HG03342 (cell line): ENCODE measurements at regions not wholly inside any gene's neighbourhood (a gene's known extent, or its start where the extent isn't known, plus 50 kb on each side); places are given as distances from the start of the nearest gene placed in this dataset.

Experiments used
- ATAC-seq: cut with Tn5 transposase; IDR thresholded peaks from one replicate; pipeline ENCODE4 v1.9.1; 2021; ENCODE audit warnings: mild to moderate bottlenecking, moderate library complexity; ENCODE audit not compliant: unreplicated experiment

DNA sequence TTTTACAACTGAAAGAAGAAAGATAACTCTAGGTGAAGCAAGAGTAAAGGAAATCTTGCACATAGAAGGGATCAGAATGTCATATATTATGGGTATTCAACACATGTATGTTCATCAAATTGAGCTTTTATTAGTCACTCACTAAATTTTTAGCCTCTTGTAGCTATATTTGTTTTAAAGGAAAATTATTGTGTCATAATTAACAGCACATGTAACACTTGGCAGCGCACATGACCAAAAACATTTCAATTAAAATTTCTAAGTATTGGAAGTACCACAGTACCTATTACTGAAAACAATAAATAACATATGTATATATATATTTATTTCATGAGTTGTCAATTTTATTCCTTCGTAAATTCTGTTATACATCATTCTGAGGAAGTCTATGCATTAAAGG lies 2800.4 kb downstream of the PCDH9 start:
- no peak for ATAC-seq

DNA sequence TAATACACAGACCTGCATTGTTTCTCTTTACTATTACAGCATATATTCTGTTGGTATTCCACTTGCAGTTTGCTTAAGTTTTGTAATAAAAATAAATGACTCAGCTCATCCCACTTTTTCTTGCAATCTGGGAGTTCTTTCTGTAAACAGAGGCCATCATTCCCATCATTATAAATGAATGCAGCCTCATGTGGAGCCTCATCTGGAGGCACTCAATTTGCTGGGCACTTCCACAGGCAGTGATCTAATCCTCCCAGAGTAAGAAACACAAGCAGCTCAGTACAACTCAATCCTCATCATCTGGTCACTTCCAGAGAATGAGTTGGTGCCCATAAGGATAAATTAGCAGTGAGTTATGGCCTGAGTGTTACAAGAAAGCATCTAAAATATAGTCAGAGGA lies 2801.9 kb downstream of the PCDH9 start:
- no peak for ATAC-seq

DNA sequence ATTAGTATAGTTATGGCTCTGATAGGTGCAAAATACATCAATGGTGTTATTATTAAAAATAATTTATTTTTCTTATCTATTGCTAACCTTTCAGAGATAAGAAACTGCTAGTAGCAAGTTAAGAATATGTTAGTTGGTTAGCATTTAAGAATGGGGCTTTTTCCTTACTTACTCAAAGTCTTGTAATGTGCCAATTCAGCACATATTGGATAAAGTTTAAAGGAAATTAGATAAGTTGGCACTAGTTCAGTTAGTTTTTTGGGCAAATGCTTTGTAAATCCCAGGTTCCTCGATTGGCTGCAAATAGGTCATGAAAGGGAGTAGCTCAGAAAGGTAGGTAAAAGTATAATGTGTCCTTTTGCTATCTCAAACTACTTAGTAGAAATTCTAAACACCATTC lies 2806.7 kb downstream of the PCDH9 start:
- ATAC-seq = no peak

DNA sequence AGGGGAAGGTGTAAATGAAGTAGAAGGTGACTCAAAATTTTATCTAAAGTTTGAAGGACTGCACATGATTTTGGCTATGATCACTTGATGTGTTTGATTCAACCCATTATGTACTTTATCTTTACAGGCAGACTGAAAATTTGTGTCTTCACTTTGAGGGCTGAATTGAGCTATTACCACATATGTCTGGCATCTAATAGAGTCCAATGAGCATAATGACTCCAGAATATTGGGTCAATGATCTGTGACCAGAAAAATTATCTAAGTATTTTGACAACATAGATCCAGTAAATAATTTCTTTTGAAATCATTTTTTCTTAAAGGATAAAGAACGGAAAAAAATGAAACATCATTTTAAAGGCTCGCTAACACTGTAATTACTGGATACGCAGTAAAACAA lies 2810.0 kb downstream of the PCDH9 start:
- ATAC-seq = no peak

DNA sequence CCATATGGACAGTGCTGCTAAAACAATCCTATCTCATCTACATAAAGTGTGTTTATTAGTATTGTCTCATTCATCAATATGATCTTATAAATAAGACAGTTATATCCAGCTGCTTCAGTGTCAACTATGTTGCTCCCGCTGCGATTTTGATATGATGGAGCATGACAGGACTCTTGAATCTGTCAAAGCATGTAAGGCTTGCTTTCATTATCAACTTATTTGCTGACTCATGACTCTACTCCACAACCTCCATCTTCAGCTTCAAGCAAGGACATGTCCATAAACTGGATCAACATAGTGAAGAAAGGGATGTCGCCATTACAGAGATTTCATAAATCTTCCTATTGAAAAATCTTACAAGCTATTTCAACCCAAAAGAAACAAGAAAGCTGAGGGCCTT lies 2812.6 kb downstream of the PCDH9 start:
- no peak for ATAC-seq

DNA sequence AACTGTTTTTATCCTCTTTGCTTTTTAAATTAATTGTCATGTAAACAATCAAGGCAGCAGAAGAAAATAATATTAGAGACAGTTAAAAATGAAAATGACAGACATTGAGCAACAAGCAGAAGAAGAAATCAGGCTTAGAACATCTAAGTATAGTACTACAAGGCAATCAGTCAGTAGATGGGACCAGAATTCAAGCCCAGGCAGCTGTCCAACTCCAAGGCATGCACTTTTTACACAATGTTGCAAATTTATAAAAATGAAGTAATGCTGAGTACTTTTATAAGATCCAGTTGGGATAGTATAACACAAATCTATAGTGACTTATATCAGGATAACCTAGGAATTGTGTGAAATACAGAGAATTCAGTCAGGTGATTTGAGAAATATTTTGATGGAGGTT lies 2815.8 kb downstream of the PCDH9 start:
- no peak for ATAC-seq

DNA sequence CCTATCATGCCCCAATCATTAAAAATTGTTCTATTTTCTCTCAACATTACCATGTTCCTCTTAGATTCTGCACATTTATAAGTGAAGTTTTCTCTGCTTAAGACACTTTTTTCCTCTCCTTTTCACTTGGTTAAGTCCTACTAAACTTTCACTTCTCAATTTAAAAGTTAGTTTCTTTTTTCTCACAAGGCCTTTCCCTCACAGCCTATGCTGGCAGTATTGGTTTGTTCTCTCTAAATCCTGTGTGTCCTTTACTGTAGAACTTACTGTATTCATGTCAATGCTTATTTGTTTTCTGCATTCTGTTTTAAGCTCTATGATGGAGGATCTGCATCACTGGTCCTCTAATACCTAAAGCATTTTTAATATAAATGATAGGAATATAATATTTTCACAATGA lies 2816.6 kb downstream of the PCDH9 start:
- ATAC-seq = no peak

DNA sequence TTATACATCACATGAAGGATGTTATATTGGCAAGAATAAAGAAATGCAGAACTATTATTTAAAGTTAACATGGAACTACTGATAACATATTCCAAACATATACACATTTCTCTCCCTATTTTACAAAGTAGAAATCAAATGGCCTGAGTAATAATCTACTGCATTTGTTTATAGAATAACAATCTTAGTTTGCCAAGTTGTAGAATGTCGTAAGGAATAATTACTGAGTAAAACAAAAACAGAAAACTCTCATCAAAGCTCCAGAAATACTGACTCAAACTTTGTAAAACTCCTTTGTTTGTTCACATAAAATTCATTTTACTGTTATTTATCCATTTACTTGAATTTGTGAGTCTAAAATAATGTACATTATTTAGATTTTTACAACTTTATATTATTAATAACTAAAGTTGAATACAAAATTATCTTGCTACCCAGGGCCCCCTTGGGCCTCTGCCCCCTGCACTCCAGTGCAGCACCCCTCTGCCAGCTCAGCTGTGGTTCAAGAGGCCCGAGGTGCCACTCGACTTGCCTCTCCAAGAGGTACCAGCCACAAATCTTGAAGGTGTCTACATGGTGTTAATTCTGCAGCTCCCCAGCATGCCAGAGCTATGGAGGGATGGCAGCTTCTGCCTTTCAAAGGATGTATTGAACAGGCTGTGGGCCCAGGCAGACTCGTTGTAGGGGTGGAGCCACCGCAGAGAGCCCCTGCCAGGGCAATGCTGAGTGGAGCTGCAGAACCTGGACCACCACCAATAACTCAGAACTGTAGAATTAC lies 2819.7 kb downstream of the PCDH9 start:
- no peak for ATAC-seq

DNA sequence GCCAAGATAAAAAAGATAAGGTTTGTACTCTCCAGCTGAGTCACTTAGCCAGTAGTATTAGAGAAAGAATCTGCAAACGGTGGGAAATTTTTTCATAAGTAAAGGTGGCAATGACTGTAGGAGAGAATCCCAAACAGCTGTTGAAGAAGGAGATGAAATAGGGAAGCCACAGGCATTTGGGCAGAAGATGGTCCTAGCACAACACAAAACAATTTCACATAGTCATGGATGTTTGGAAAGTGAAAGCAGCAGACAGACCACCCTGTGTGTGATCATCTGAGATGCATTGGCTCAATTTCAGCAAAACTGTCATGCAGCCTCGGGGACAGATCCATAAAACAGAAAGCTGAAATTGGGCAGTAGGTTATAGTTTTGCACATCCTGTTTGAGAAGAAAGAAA lies 2832.4 kb downstream of the PCDH9 start:
- no peak for ATAC-seq

DNA sequence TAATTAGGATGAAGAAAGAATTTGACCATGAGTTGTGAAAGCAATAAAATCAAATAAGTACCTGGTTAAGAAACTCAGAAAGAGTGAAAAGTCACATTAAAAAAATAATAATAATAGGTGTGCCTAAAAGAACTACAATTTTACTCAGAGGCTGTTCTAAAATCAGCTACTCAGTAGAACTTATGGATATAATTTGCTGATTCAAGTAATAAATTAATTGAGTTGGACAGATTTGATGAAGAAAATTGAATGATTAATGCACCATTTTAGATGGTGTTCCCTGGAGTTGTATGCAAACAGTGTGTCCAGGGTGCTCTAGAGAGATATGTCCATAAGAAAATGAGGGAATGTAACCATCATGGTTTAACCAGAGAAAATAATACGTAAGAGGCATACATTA lies 2852.5 kb downstream of the PCDH9 start:
- ATAC-seq = no peak

DNA sequence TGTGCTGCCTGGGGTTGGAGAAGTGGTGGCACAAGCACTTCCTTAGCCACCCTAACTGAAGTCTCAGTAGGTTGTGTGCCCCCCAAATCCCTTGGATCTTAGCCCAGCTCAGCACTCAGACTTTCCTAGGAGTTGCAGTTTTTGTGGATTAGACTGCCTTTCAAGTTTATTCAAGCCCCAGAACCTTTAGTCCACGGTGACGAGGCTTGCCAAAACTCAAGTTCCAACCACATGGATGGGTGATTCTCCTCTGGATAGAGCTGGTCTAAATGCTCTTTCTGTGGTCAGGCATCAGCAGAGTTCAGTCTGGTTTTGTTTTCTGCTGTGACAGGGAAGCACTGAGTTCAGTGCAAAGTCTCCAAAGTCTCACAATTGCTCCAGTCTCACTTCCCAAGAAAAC lies 2858.7 kb downstream of the PCDH9 start:
- ATAC-seq = no peak

DNA sequence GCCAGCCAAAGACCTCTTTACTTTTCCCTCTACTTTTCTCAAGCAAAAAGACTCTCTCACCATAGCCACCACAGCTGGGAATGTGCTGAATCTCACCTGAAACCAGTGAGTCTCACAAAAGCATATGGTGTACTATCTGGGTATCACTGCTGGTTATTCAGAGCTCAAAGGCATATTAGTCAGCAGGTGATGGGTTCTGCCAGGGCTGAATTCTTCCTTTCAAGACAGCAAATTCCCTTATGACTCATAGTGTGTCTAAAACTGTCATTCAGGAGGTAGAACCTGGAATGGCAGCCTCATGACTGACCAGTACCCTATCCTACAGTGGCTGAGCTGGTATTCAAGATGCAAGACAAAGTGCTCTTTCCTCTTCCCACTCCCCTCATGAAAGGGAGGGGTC lies 2859.1 kb downstream of the PCDH9 start:
- ATAC-seq = no peak

DNA sequence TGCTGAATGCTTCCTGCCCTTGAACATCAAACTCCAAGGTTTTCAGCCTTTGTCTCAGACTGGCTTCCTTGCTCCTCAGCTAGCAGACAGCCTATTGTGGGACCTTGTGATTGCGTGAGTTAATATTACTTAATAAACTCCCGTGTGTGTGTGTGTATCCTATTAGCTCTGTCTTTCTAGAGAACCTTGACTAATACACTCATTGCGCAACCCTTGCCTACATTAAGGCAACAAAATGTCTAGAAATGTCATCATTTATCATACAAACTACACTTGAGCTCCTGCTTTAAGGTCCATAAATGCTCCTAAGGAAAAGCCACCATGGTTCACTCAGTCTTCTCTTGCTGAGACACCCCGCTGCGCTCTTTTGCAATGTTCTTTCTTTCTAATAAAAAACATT lies 2861.0 kb downstream of the PCDH9 start:
- ATAC-seq = no peak

DNA sequence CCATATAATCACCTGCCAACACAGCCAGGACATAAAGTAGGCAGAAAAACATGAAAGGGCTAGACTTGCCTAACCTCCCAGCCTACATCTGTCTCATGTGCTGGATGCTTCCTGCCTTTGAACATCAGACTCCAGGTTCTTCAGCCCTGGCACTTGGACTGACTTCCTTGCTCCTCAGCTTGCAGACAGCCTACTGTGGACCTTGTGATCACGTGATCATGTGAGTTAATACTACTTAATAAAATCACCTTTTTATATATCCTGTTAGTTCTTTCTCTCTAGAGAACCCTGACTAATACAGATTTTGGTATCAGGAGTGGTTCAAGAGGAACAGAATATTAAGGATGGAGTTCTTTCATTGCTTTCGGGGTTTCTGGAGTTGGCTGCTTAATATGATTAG lies 2867.6 kb downstream of the PCDH9 start:
- ATAC-seq = no peak

DNA sequence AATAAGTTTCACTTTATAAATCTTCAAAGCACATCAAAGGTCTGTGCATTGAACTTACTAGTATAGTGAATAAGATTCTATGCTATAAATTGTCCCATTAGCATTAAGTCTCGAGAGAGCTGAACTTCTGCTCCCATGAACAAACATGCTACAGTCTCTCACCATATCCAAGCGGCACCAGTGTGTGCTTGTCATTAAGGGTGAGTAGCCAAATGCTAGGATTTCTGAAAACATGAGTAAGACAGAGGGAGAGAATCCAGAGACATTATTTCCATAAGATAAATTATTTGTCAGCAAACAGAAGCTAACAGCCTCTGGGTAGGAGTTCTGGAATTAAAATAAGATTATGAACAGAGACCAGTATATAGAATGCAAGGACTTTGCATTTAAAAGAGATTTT lies 2882.5 kb downstream of the PCDH9 start:
- ATAC-seq = no peak

DNA sequence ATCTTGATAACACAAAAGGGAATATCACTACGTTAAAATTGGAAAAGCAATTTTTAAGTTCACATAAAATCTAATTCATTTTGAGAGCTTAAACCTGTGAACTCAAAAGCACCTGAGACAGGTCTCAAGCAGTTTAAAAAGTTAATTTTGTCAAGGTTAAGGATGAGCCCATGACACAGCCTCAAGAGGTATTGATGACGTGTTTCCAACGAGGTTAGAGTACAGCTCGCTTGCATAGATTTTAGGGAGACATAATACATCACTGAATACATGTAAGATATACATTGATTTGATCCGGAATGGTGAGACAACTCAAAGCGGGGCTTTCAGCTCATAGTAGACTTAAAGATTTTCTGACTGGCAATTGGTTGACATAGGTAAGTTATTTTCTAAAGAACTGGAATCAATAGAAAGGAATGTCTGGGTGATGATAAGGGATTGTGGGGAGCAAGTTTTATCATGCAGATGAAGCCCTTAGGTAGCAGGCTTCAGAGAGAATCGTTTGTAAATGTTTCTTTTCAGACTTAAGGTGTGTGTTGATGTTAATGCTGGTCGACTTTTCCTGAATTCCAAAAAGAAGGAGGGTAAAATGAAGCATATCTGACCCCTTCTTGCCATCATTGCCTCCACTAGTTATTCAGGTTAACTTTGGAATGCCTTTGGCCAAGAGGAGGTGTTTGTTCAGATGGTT lies 2890.6 kb downstream of the PCDH9 start:
- ATAC-seq = no peak

DNA sequence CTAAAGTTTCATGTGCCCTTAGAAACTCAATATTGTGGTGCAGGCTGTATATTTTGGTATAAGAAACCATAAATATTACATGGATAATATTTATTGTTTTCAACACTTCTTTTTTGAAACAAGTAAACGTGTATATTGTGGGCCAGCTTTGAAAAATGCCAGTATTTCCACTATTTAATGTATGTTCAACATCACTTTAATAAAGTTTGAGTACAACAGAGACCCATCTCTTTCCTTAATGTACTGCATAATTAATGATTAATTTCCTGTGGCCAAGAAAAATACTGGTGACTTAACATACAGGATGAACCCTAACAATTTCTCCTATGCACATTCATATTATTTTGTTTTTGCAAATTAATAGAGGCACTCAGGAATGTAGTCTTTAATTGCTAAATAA lies 2891.5 kb downstream of the PCDH9 start:
- no peak for ATAC-seq

DNA sequence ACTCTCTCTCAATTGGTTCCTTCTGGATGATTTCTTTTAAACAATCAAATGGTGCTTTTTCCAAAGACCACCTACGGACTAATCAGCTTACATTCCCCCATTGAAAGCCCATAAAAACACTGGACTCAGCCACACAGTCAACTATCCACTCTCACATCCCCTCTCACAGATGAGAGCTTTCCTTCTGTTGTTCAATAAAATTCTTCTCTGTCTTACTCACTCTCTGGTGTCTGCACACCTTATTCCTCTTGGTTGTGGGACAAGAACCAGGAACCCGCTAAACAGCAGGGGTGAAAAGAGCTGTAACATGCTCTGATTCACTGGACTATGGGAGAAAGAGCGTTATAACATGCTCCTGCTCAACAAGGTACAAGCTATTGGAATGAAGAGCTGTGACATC lies 2896.2 kb downstream of the PCDH9 start:
- no peak for ATAC-seq

DNA sequence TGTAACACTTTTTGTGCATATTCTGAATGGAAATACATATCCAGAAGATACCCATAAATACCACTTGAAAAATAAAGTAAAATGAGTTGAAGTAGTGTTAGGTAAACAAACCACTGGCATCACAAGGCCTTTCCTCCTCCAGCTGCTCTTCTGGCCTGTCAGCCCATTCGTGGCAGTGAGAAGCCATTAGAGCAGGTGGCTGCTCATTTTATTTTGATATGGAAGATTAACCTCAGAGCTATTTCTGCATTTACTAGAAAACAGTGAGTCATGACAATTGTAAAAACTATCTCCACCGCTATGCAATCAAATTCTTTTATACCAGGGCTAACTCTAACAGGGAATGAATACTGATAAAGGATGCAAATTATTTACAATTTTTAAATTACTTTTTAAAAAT lies 2898.1 kb downstream of the PCDH9 start:
- ATAC-seq = no peak

DNA sequence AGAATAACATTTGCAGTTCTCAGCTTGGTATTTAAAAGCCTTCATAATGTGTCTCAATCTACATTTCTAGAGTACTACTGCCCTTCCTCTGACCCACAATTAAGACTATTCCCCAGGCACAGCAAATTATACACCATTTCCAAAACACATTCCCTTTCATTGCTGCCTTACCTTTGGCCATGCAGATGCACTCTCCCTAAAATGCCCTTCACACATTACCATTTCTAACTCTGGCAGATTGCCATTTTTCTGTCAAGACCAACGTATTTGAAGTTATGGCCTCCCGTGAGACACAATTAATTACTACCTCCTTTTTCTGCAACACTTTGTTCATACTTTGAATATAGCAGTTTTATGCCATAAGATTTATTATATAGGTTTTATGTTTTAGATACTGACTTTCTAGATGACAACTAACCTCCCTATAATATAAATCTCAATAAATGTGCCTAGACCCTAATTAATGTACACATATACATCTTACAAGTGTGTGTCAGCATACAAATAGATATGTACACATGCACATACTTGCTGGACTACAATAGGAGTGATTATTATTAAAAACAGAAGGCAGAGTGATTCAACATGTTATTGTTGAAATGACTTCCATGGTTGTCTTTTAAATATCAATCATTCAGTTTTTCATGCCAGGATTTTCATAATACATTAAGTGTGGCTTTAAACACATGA lies 2902.5 kb downstream of the PCDH9 start:
- no peak for ATAC-seq

DNA sequence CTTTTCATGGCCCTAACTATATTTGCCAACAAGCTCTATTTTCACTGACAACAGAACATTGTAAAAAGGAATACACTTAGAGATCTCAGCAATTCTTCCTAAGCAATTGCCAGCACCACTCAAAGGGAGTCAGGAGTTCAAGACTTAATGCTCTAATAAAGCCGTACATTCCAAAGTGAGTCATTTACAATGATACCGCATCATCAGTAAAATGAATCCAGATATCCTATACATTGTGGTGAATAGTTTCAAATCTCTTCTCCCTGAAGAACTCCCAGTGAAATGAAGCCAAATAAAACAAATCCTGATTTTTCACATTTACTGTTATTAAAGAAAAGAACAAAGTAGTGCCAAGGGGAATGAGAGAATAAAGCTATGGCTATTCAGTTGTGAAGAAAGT lies 2898.7 kb upstream of the PCDH20 start:
- ATAC-seq = no peak

DNA sequence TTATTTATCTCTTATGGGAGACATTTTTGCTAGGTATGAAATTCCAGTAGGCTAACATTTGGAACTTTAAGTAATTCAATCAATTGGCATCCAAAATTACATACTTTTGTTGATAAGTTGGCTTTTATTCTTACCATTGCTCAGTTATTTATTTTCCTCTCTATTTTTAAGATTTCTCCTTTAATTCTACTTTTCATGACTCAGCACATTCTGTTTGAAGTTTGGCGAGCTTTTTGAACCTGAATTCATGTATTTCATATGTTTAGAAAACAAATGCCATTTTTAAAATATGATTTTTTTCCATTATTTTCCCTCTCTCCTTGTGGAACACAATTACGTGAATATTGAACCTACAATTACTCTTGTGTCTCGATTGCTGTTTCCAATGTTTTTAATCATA lies 2896.3 kb upstream of the PCDH20 start:
- ATAC-seq = no peak
